GM12878 (cell line): ENCODE measurements at regions not wholly inside any gene's neighbourhood (a gene's known extent, or its start where the extent isn't known, plus 50 kb on each side); places are given as distances from the start of the nearest gene placed in this dataset.

Source experiments
- ATAC-seq: fragments of 200-7000 bp; cut with Tn5 transposase; 3 replicates; pipeline ENCODE4 v1.9.1; 2020; ENCODE audit warnings: mild to moderate bottlenecking, moderate library complexity
- BruUV-seq: library from RNA; stranded (reverse); fragments of 400-500 nt; replicated peaks from 2 replicates; lab custom pipeline; 2021; lab: Mats Ljungman, UMichigan
- CTCF ChIA-PET: fragments of 300-600 bp; sonication (Branson Sonifier 250); formaldehyde crosslinking; extraction: SDS; loops from one replicate; lab custom pipeline; 2021; ENCODE audit warnings: inconsistent platforms; lab: Yijun Ruan, JAX
- POLR2A ChIA-PET: fragments of 350-600 bp; formaldehyde crosslinking; extraction: SDS; loops from one replicate; lab custom pipeline; 2021; ENCODE audit warnings: inconsistent platforms; lab: Charles Lee
- RAD21 ChIA-PET: fragments of 300-600 bp; sonication (Branson Sonifier 250); formaldehyde crosslinking; loops from one replicate; lab custom pipeline; 2023; ENCODE audit warnings: antibody characterized with exemption; ENCODE audit not compliant: unreplicated experiment; lab: Charles Lee
- SMC1A ChIA-PET: fragments of 300-600 bp; sonication (Branson Sonifier 250); formaldehyde crosslinking; loops from one replicate; lab custom pipeline; 2023; ENCODE audit not compliant: unreplicated experiment, uncharacterized antibody; lab: Charles Lee
- DNase-seq: peaks from one replicate; pipeline ENCODE4 v3.0.0-alpha.2; 2011; ENCODE audit warnings: low read depth, low spot score
- FAIRE-seq: peaks from 3 replicates; lab custom pipeline; 2011; peaks lifted over from hg19 to GRCh38; lab: Jason Lieb, UNC
- H2AFZ ChIP-seq: 2 replicates; pipeline ENCODE4 v1.6.0; 2011; ENCODE audit warnings: low read depth, low read length, control low read depth; ENCODE audit not compliant: control insufficient read depth
- H3K27ac ChIP-seq: 2 replicates; pipeline ENCODE4 v1.5.1; 2011; ENCODE audit warnings: control low read depth; ENCODE audit not compliant: control insufficient read depth, insufficient read depth
- H3K27me3 ChIP-seq, 2 experiments: replicated peaks in 1 of 2; 2 replicates each; pipeline versions ENCODE4 v1.6.0 to v1.6.1; 2011; ENCODE audit warnings: low read length in 1 of 2; ENCODE audit not compliant: control insufficient read depth in 2 of 2, insufficient read depth in 2 of 2
- H3K36me3 ChIP-seq, 2 experiments: 2 replicates each; pipeline ENCODE4 v1.5.1; 2011; ENCODE audit warnings: low read length in 1 of 2; ENCODE audit not compliant: control insufficient read depth in 2 of 2, insufficient read depth in 2 of 2
- H3K4me1 ChIP-seq: 2 replicates; pipeline ENCODE4 v1.6.1; 2011; ENCODE audit warnings: mild to moderate bottlenecking, low read length, moderate library complexity, mixed read lengths; ENCODE audit not compliant: control insufficient read depth, insufficient read depth
- H3K4me2 ChIP-seq: 2 replicates; pipeline ENCODE4 v1.6.0; 2011; ENCODE audit warnings: control low read depth; ENCODE audit not compliant: control insufficient read depth, insufficient read depth
- H3K4me3 ChIP-seq: fragments of 200-600 bp; sonication (generic); 2 replicates; pipeline ENCODE4 v1.5.1; 2016
- H3K79me2 ChIP-seq: 2 replicates; pipeline ENCODE4 v1.6.0; 2011; ENCODE audit warnings: low read length; ENCODE audit not compliant: control insufficient read depth, insufficient read depth
- H3K9ac ChIP-seq: 2 replicates; pipeline ENCODE4 v1.8.0; 2011; ENCODE audit warnings: low read length, control low read depth, mixed read lengths; ENCODE audit not compliant: control insufficient read depth, insufficient read depth
- H3K9me3 ChIP-seq: replicated peaks from 3 replicates; pipeline ENCODE4 v1.5.1; 2011; ENCODE audit warnings: mild to moderate bottlenecking, low read length; ENCODE audit not compliant: control insufficient read depth, insufficient read depth
- H4K20me1 ChIP-seq: 2 replicates; pipeline ENCODE4 v1.6.0; 2011; ENCODE audit not compliant: control insufficient read depth, insufficient read depth
- E2F4 ChIP-seq: IDR thresholded peaks from 2 replicates; pipeline ENCODE4 v1.6.1; 2012; ENCODE audit warnings: low read depth, low read length, improper control_type of control experiment
- ELK1 ChIP-seq: IDR thresholded peaks from 2 replicates; pipeline ENCODE4 v1.6.1; 2012; ENCODE audit warnings: low read depth, low read length, improper control_type of control experiment
- FOXK2 ChIP-seq: fragments of 450-650 bp; IDR thresholded peaks from 2 replicates; pipeline ENCODE4 v1.6.1; 2017; ENCODE audit warnings: mild to moderate bottlenecking, moderate library complexity
- NR2C2 ChIP-seq: IDR thresholded peaks from 2 replicates; pipeline ENCODE4 v1.6.1; 2011; ENCODE audit warnings: borderline replicate concordance, low read depth; ENCODE audit not compliant: control insufficient read depth, insufficient read length
- PAX8 ChIP-seq: fragments of 450-650 bp; IDR thresholded peaks from 2 replicates; pipeline ENCODE4 v1.6.1; 2017; ENCODE audit warnings: mild to moderate bottlenecking, moderate library complexity
- PKNOX1 ChIP-seq: fragments of 450-650 bp; IDR thresholded peaks from 2 replicates; pipeline ENCODE4 v1.6.1; 2016; ENCODE audit warnings: mild to moderate bottlenecking
- RELB ChIP-seq: fragments of 450-650 bp; IDR thresholded peaks from 2 replicates; pipeline ENCODE4 v1.6.1; 2017; ENCODE audit warnings: low read depth, mild to moderate bottlenecking, moderate library complexity
- SP1 ChIP-seq: IDR thresholded peaks from one replicate; pipeline ENCODE4 v1.6.1; 2011; ENCODE audit warnings: low read depth, low read length
- SRF ChIP-seq, 2 experiments: IDR thresholded peaks; 2 replicates each; pipeline ENCODE4 v1.6.1; 2011; ENCODE audit warnings: low read depth in 2 of 2, low read length in 2 of 2, mild to moderate bottlenecking in 1 of 2, moderate library complexity in 1 of 2
- TCF12 ChIP-seq: IDR thresholded peaks from 2 replicates; pipeline ENCODE4 v1.6.1; 2011; ENCODE audit warnings: low read depth, mild to moderate bottlenecking, low read length
- USF2 ChIP-seq: IDR thresholded peaks from 2 replicates; pipeline ENCODE4 v1.6.1; 2011; ENCODE audit warnings: low read depth, low read length, improper control_type of control experiment, borderline replicate concordance
- ZNF217 ChIP-seq: fragments of 450-650 bp; IDR thresholded peaks from 2 replicates; pipeline ENCODE4 v1.6.1; 2017; ENCODE audit warnings: antibody characterized with exemption, mild to moderate bottlenecking
- WGBS: methylation state at CpG from one replicate; pipeline ENCODE4 v1.1.6; 2016; ENCODE audit warnings: low lambda C conversion rate; ENCODE audit not compliant: insufficient replicate concordance, insufficient coverage; ENCODE audit errors: missing lambda C conversion rate; 5-methylcytosine and 5-hydroxymethylcytosine counted together
- in situ Hi-C: fragments of 300-500 bp; cut with MboI; formaldehyde crosslinking; loops from 9 replicates; pipeline ENCODE4 v1.14.3; 2018; ENCODE audit warnings: mixed read lengths
- intact Hi-C: fragments of 100-400 bp; cut with micrococcal nuclease; formaldehyde crosslinking; loops from one replicate; pipeline ENCODE4 v1.14.2; 2022; ENCODE audit not compliant: unreplicated experiment

GRCh38 chr5:2008851-2009629, 126.3 kb upstream of the IRX4 start:
- no peaks in the 10 kb centered on the region for H3K4me1 ChIP-seq
- H3K27me3 ChIP-seq = no peaks in the 10 kb centered on the region; a peak in 1 of 4 replicates
- no peaks in the 10 kb centered on the region for H3K9me3 ChIP-seq
- TF ChIP-seq SRF (IDR thresholded peaks at IDR 0.05; ENCODE audit: low read depth in 2 of 2, low read length in 2 of 2) (no peak), PAX8 (no peak), ELK1 (no peak), SP1 (no peak), E2F4 (no peak), NR2C2 (no peak), PKNOX1 (no peak), FOXK2 (no peak), ZNF217 (no peak), USF2 (no peak), RELB (no peak), TCF12 (no peak)
- CTCF ChIA-PET = no interaction called here
- H4K20me1 ChIP-seq = no peaks in the 10 kb centered on the region
- DNase-seq (no peak), FAIRE-seq (no peak), ATAC-seq (no peak)
- SMC1A ChIA-PET = no interaction called here
- WGBS = 16% methylated on average over 15 of the region's 15 CpGs
- POLR2A ChIA-PET = no interaction called here
- H2AFZ ChIP-seq = no peak overlapping the region
- H3K4me2 ChIP-seq = no peak overlapping the region
- intact Hi-C loops = no loop called here
- no peaks in the 10 kb centered on the region for H3K36me3 ChIP-seq
- RAD21 ChIA-PET = no interaction called here
- no TSS peak for BruUV-seq
- no peak overlapping the region for H3K27ac ChIP-seq
- no peak overlapping the region for H3K9ac ChIP-seq
- in situ Hi-C loops = no loop called here
- H3K4me3 ChIP-seq = no peak overlapping the region
- no peaks in the 10 kb centered on the region for H3K79me2 ChIP-seq
